GM12891 (cell line): ENCODE measurements at regions not wholly inside any gene's neighbourhood (a gene's known extent, or its start where the extent isn't known, plus 50 kb on each side); places are given as distances from the start of the nearest gene placed in this dataset.

ENCODE experiments used
- DNase-seq: peaks from one replicate; pipeline ENCODE4 v3.0.0; 2011; ENCODE audit warnings: low spot score; ENCODE audit not compliant: insufficient read length
- FAIRE-seq: peaks from 2 replicates; lab custom pipeline; 2011; peaks lifted over from hg19 to GRCh38; lab: Jason Lieb, UNC
- PAX5 ChIP-seq: IDR thresholded peaks from 2 replicates; pipeline ENCODE4 v1.6.1; 2011; ENCODE audit warnings: low read length, moderate library complexity, mild to moderate bottlenecking; ENCODE audit not compliant: insufficient read depth, severe bottlenecking
- POLR2A ChIP-seq: IDR thresholded peaks from 2 replicates; pipeline ENCODE4 v1.6.1; 2011; ENCODE audit warnings: low read depth, low read length, control low read depth
- POLR2AphosphoS5 ChIP-seq: IDR thresholded peaks from 2 replicates; pipeline ENCODE4 v1.6.1; 2011; ENCODE audit warnings: low read depth, low read length, control low read depth
- POU2F2 ChIP-seq: IDR thresholded peaks from 2 replicates; pipeline ENCODE4 v1.6.1; 2011; ENCODE audit warnings: low read depth, mild to moderate bottlenecking, control low read depth, low read length, moderate library complexity
- SPI1 ChIP-seq: IDR thresholded peaks from 2 replicates; pipeline ENCODE4 v1.6.1; 2011; ENCODE audit warnings: low read depth, low read length, control low read depth
- TAF1 ChIP-seq: IDR thresholded peaks from 2 replicates; pipeline ENCODE4 v1.6.1; 2011; ENCODE audit warnings: low read depth, low read length, control low read depth

- TF ChIP-seq SPI1 (no peak), POU2F2 (no peak), POLR2AphosphoS5 (no peak), POLR2A (no peak), TAF1 (no peak), PAX5 (no peak)
- no peak for FAIRE-seq
Observed at GRCh38 chr10:10211409-10211808, 806.3 kb upstream of the CELF2 start.

GRCh38 chr10:10213237-10213636, 804.4 kb upstream of the CELF2 start:
- FAIRE-seq (peak; percentile 54), DNase-seq (no peak)
- TF ChIP-seq POLR2A = no peak
- no peak for TF ChIP-seq PAX5
- TF ChIP-seq POLR2AphosphoS5 = no peak
- TF ChIP-seq POU2F2 = no peak
- peak; percentile 89 for TF ChIP-seq SPI1
- TF ChIP-seq TAF1 = no peak

More at GRCh38 chr10:10211409-10211808, 806.3 kb upstream of the CELF2 start:
- no peak for DNase-seq

GRCh38 chr10:10222304-10222841, 795.3 kb upstream of the CELF2 start:
- TF ChIP-seq POLR2A = no peak
- TF ChIP-seq POLR2AphosphoS5 = no peak
- TF ChIP-seq POU2F2 = no peak
- no peak for TF ChIP-seq PAX5
- TF ChIP-seq TAF1 = no peak
- TF ChIP-seq SPI1 = no peak
- DNase-seq (no peak), FAIRE-seq (no peak)

- FAIRE-seq (no peak), DNase-seq (no peak)
- TF ChIP-seq SPI1 (no peak), PAX5 (no peak), POLR2A (no peak), TAF1 (no peak), POLR2AphosphoS5 (no peak), POU2F2 (no peak)
Observed at GRCh38 chr10:10223131-10223530, 794.5 kb upstream of the CELF2 start.

- FAIRE-seq = no peak
- no peak for TF ChIP-seq TAF1
- no peak for TF ChIP-seq SPI1
- no peak for TF ChIP-seq POLR2AphosphoS5
- TF ChIP-seq POLR2A = no peak
- TF ChIP-seq POU2F2 = no peak
- no peak for TF ChIP-seq PAX5
- no peak for DNase-seq
Observed at GRCh38 chr10:10225136-10225676, 792.5 kb upstream of the CELF2 start.

GRCh38 chr10:10233229-10233628, 784.4 kb upstream of the CELF2 start:
- DNase-seq = no peak
- TF ChIP-seq PAX5 = no peak
- no peak for TF ChIP-seq POLR2A
- TF ChIP-seq POLR2AphosphoS5 = no peak
- TF ChIP-seq TAF1 = no peak
- no peak for TF ChIP-seq POU2F2
- TF ChIP-seq SPI1 = no peak
- no peak for FAIRE-seq

GRCh38 chr10:10235003-10235402, 782.7 kb upstream of the CELF2 start:
- DNase-seq (no peak), FAIRE-seq (no peak)
- TF ChIP-seq POU2F2 (no peak), POLR2AphosphoS5 (no peak), TAF1 (no peak), POLR2A (no peak), SPI1 (no peak), PAX5 (no peak)

- no peak for FAIRE-seq
- no peak for DNase-seq
- no peak for TF ChIP-seq TAF1
- TF ChIP-seq POLR2AphosphoS5 = no peak
- TF ChIP-seq POU2F2 = no peak
- no peak for TF ChIP-seq POLR2A
- TF ChIP-seq SPI1 = no peak
- no peak for TF ChIP-seq PAX5
Observed at GRCh38 chr10:10247585-10247984, 770.1 kb upstream of the CELF2 start.

GRCh38 chr10:10256860-10257259, 760.8 kb upstream of the CELF2 start:
- DNase-seq (no peak), FAIRE-seq (no peak)
- no peak for TF ChIP-seq TAF1
- no peak for TF ChIP-seq POLR2AphosphoS5
- TF ChIP-seq SPI1 = no peak
- no peak for TF ChIP-seq POU2F2
- no peak for TF ChIP-seq POLR2A
- no peak for TF ChIP-seq PAX5

- FAIRE-seq = no peak
- TF ChIP-seq PAX5 (no peak), POLR2AphosphoS5 (no peak), POLR2A (no peak), POU2F2 (no peak), SPI1 (no peak), TAF1 (no peak)
Observed at GRCh38 chr10:10259013-10259412, 758.7 kb upstream of the CELF2 start.

More at GRCh38 chr10:10259013-10259412, 758.7 kb upstream of the CELF2 start:
- no peak for DNase-seq
